Activated CD4-positive, alpha-beta memory T cell treated with anti-CD3 and anti-CD28 coated beads, Interleukin-2, amount 10 ng/mL, durations not matched to agents 7 days and 5 days (primary cell): ENCODE measurements at regions not wholly inside any gene's neighbourhood (a gene's known extent, or its start where the extent isn't known, plus 50 kb on each side); places are given as distances from the start of the nearest gene placed in this dataset.
"Not testable (repeated sequence)": the region's sequence is repeated elsewhere in the genome, so short reads cannot be mapped to it uniquely, and the experiment has no call there.

Source experiments
- CTCF ChIA-PET: fragments of 350-600 bp; sonication (Branson Sonifier 250); formaldehyde crosslinking; loops from one replicate; lab custom pipeline; 2021; ENCODE audit warnings: antibody characterized with exemption, inconsistent platforms; lab: Charles Lee
- POLR2A ChIA-PET: fragments of 350-600 bp; sonication (Branson Sonifier 250); formaldehyde crosslinking; loops from one replicate; lab custom pipeline; 2021; ENCODE audit warnings: antibody characterized with exemption; lab: Charles Lee
- DNase-seq: peaks from one replicate; pipeline ENCODE4 v3.0.0-alpha.2; 2020
- H3K27ac Mint-ChIP-seq: one replicate; pipeline ENCODE4 v1.8.0; 2021; ENCODE audit warnings: mild to moderate bottlenecking, mixed read lengths
- H3K27me3 Mint-ChIP-seq: one replicate; pipeline ENCODE4 v1.8.0; 2021; ENCODE audit warnings: mixed read lengths
- H3K36me3 Mint-ChIP-seq: one replicate; pipeline ENCODE4 v1.8.0; 2021; ENCODE audit warnings: low read depth, mixed read lengths
- H3K4me1 Mint-ChIP-seq: one replicate; pipeline ENCODE4 v1.8.0; 2021; ENCODE audit warnings: mixed read lengths
- H3K4me3 Mint-ChIP-seq: one replicate; pipeline ENCODE4 v1.8.0; 2021; ENCODE audit warnings: mild to moderate bottlenecking, mixed read lengths
- H3K9me3 Mint-ChIP-seq: one replicate; pipeline ENCODE4 v1.8.0; 2021; ENCODE audit warnings: mixed read lengths

DNA sequence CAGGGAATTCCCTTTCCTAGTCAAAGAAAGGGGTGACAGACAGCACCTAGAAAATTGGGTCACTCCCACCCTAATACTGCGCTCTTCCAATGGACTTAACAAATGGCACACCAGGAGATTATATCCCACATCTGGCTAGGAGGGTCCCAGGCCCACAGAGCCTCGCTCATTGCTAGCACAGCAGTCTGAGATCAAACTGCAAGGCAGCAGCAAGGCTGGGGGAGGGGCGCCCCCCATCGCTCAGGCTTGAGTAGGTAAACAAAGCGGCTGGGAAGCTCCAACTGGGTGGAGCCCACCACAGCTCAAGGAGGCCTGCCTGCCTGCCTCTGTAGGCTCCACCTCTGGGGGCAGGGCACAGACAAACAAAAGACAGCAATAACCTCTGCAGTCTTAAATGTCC is 1043.9 kb upstream of the GRIA3 start:
- POLR2A ChIA-PET, H3K36me3 Mint-ChIP-seq, H3K27ac Mint-ChIP-seq, CTCF ChIA-PET, H3K4me3 Mint-ChIP-seq, H3K4me1 Mint-ChIP-seq, H3K9me3 Mint-ChIP-seq, DNase-seq, H3K27me3 Mint-ChIP-seq: not testable (repeated sequence)

DNA sequence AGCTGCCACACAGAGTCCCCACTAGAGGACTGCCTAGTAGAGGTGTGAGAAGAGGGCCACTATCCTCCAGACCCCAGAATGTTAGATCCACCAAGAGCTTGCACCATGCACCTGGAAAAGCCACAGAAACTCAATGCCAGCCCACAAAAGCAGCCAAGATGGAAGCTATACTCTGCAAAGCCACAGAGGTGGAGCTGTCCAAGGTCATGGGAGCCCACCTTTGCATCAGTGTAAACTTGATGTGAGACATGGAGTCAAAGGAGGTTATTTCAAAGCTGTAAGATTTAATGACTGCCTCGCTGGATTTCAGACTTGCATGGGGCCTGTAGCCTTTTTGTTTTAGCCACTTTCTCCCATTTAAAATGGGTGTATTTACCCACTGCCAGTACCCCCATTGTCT is 1030.1 kb upstream of the GRIA3 start:
- POLR2A ChIA-PET, result no interaction called here
- CTCF ChIA-PET, result no interaction called here
- H3K4me3 Mint-ChIP-seq, result no peak overlapping the region
- H3K9me3 Mint-ChIP-seq, result peaks cover 2% of the 10 kb centered on the region
- DNase-seq, result no peak
- H3K27ac Mint-ChIP-seq, result no peak overlapping the region
- no peaks in the 10 kb centered on the region for H3K36me3 Mint-ChIP-seq
- H3K4me1 Mint-ChIP-seq, result no peaks in the 10 kb centered on the region
- no peaks in the 10 kb centered on the region for H3K27me3 Mint-ChIP-seq

DNA sequence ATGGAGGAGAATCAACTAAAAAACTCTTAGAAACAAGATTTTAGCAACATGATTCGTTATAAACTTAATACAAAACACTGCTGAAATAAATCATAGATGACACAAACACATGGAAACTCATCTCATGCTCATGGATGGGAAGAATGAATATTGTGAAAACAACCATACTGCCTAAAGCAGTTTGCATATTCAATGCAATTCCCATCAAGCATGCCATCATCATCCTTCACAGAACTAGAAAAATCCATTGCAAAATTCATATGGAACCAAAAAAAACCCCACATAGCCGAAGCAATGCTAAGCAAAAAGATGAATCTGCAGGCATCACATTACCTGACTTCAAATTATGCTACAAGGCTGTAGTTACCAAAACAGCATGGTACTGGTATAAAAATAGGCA is 1015.8 kb upstream of the GRIA3 start:
- Mint-ChIP-seq H3K4me3 (no peak overlapping the region), H3K27me3 (no peaks in the 10 kb centered on the region), H3K4me1 (no peaks in the 10 kb centered on the region), H3K36me3 (no peaks in the 10 kb centered on the region), H3K9me3 (no peaks in the 10 kb centered on the region), H3K27ac (no peak overlapping the region)
- DNase-seq, result no peak
- CTCF ChIA-PET, result no interaction called here
- POLR2A ChIA-PET, result no interaction called here

DNA sequence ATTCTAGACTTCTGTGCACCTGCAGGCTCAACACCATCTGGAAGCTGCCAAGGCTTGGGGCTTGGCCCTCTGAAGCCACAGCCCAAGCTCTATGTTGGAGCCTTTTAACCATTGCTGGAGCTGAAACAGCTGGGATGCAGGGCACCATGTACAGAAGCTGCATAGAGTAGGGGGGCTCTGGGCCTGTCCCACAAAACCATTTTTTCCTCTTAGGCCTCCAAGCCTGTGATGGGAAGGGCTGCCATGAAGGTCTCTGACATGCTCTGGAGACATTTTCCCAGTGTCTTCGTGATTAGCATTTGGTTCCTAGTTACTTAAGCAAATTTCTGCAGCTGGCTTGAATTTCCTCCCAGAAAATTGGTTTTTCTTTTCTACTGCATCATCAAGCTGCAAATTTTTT is 999.3 kb upstream of the GRIA3 start:
- ChIA-PET POLR2A (no interaction called here), CTCF (no interaction called here)
- Mint-ChIP-seq H3K4me3 (no peak overlapping the region), H3K9me3 (peaks cover 4% of the 10 kb centered on the region), H3K36me3 (no peaks in the 10 kb centered on the region), H3K27ac (no peak overlapping the region), H3K27me3 (no peaks in the 10 kb centered on the region), H3K4me1 (no peaks in the 10 kb centered on the region)
- no peak for DNase-seq

DNA sequence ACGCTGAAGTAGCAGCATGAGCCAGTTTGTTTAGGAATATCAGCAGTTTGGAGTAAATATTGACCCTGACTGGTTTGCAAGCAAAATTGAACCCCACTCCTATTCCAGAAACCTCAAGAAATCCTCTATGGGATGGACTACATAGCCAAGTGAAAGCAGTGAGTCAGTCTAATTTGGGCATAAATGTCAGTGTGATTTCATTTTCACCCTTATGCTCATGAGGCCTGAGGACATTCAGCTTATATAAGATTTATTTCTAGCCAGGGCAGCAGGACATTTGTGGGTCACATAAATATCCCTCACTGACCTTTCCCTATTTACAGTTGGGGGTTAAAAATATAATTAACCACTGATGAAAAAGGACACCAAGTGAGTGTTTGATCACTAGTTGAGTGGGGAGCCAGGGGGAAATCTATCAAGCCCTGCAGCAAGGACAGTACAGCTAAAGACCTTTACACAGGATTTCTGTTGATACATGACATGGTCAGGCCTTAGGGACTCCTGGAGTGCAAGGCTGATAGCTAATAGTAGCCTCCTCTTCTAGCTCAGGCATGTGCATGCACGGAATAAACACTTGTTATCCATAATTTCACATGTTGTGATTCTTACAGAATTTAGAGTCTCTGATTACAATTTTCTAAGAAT is 996.9 kb upstream of the GRIA3 start:
- no peak for DNase-seq
- no peak overlapping the region for H3K4me3 Mint-ChIP-seq
- no peaks in the 10 kb centered on the region for H3K4me1 Mint-ChIP-seq
- H3K27me3 Mint-ChIP-seq, result no peaks in the 10 kb centered on the region
- POLR2A ChIA-PET, result no interaction called here
- no peaks in the 10 kb centered on the region for H3K36me3 Mint-ChIP-seq
- no peak overlapping the region for H3K27ac Mint-ChIP-seq
- CTCF ChIA-PET, result no interaction called here
- H3K9me3 Mint-ChIP-seq, result peaks cover 4% of the 10 kb centered on the region

DNA sequence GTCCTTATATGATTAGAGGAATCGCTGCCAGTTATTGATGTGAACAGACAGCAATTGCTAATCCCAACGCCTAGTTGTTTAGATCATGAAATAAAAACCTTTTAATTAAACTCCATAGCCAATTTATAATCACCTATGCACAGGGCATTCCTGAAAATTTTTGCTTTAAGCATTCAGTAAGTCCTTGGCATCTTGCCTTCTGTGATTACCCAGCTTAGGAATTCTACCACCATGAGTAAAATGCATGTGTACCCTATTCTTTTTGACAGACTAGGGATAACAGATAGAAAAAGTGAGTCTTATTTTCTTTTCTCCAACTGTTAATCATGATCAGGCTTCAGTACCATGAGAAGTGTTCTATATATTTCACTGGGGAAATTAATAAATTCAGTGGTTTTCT is 995.3 kb upstream of the GRIA3 start:
- Mint-ChIP-seq H3K27ac (no peak overlapping the region), H3K4me3 (no peak overlapping the region), H3K27me3 (no peaks in the 10 kb centered on the region), H3K36me3 (no peaks in the 10 kb centered on the region), H3K4me1 (no peaks in the 10 kb centered on the region), H3K9me3 (peaks cover 2% of the 10 kb centered on the region)
- DNase-seq, result no peak
- ChIA-PET POLR2A (no interaction called here), CTCF (no interaction called here)

DNA sequence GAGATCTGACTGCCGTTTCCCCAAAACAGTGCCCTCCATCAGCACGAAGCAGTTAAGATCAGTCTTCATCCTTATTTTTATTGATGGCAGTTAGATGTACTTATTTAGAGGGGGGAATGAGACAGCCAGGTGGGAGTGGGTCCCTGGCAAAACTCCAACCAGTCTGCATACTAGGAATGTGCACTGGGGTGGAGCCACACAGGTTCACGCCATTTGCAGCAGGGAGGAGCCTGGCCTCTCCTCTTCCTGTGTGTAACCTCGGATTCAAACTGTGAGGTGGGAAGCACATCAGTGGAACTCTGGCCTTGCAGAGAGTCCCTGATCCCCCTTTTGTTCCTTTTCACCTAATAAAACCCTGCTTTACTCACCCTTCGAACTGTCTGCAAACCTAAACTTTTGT is 987.7 kb upstream of the GRIA3 start:
- H3K27ac Mint-ChIP-seq, result no peak overlapping the region
- no peak overlapping the region for H3K4me3 Mint-ChIP-seq
- no peaks in the 10 kb centered on the region for H3K4me1 Mint-ChIP-seq
- ChIA-PET CTCF (no interaction called here), POLR2A (no interaction called here)
- no peaks in the 10 kb centered on the region for H3K9me3 Mint-ChIP-seq
- no peaks in the 10 kb centered on the region for H3K36me3 Mint-ChIP-seq
- DNase-seq, result no peak
- no peaks in the 10 kb centered on the region for H3K27me3 Mint-ChIP-seq

DNA sequence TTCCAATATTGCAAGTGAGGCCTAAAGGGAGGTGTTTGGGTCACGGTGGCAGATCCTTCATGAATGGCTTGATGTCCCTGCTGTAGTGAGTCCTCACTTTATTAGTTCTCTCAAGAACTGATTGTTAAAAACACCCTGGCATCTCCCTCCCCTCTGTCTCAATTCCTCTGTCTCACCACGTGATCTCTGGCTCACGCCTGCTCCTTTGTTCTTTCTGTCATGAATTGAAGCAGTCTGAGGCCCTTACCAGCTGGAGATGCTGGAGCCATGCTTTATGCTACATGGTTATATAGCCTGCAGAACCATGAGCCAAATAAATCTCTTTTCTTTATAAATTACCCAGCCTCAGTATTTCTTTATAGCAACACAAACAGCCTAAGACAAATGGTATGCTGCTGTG is 980.7 kb upstream of the GRIA3 start:
- no peak for DNase-seq
- ChIA-PET CTCF (no interaction called here), POLR2A (no interaction called here)
- no peaks in the 10 kb centered on the region for H3K36me3 Mint-ChIP-seq
- H3K27me3 Mint-ChIP-seq, result no peaks in the 10 kb centered on the region
- no peaks in the 10 kb centered on the region for H3K9me3 Mint-ChIP-seq
- H3K4me1 Mint-ChIP-seq, result no peaks in the 10 kb centered on the region
- H3K4me3 Mint-ChIP-seq, result no peak overlapping the region
- H3K27ac Mint-ChIP-seq, result no peak overlapping the region

DNA sequence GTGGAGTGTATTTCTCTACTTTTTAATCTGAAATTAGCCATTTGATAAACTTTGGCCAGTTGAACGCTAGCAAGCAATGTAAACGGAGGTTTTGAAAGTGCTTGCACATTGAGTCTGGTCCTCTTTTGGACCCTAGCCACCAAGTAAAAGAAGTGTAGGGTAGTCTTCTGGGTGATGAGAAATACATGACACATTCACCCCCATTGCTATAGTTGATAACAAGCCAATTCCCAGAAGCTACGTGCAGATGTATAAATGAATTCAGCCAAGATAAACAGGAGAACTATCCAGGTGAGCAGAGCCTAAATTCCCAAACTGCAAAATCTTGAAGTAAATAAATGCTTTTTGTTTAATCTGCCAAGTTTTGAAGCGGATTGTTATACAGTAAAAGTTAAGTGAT is 965.4 kb upstream of the GRIA3 start:
- no peak overlapping the region for H3K27ac Mint-ChIP-seq
- ChIA-PET CTCF (no interaction called here), POLR2A (no interaction called here)
- peaks cover 4% of the 10 kb centered on the region for H3K27me3 Mint-ChIP-seq
- H3K9me3 Mint-ChIP-seq, result no peaks in the 10 kb centered on the region
- DNase-seq, result no peak
- no peaks in the 10 kb centered on the region for H3K4me1 Mint-ChIP-seq
- H3K4me3 Mint-ChIP-seq, result no peak overlapping the region
- H3K36me3 Mint-ChIP-seq, result no peaks in the 10 kb centered on the region

DNA sequence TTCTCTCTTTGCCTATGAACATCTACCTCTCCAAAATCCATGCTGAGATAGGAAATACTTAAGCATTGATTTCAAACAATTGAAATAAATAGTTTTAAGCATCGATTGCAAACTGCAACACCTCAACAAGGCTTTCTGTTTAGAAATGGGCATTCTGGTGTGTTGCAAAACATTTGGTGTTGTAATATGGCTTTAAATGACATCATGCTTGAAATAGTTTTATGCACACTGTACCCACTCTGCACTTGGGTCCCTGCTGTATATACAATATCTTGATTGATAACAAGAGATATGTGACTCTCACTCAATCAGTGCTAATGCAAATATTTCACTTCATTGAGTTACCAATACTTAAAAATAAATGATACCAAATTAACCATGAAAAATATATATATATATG is 964.9 kb upstream of the GRIA3 start:
- no peaks in the 10 kb centered on the region for H3K36me3 Mint-ChIP-seq
- ChIA-PET CTCF (no interaction called here), POLR2A (no interaction called here)
- H3K27ac Mint-ChIP-seq, result no peak overlapping the region
- no peak for DNase-seq
- H3K4me3 Mint-ChIP-seq, result no peak overlapping the region
- no peaks in the 10 kb centered on the region for H3K4me1 Mint-ChIP-seq
- H3K27me3 Mint-ChIP-seq, result peaks cover 4% of the 10 kb centered on the region
- no peaks in the 10 kb centered on the region for H3K9me3 Mint-ChIP-seq

DNA sequence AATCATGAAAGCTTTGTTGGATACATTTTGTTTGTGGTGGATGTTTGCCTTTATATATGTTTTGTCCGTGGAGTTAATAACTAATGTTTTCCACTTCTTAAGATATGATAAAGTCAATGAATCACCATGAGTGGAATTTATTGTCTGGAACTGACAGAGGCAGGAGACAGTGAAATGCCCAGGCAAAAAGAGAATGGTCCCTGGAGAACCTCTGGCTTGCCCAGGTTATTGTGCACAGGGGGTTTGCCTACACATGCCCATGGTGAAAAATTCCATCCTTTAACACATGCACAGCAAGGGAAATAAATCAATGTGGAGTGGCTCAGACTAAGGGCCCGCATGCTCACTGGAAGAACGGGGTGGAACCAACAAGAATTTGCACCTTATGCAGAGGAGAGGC is 964.3 kb upstream of the GRIA3 start:
- H3K27me3 Mint-ChIP-seq, result peaks cover 4% of the 10 kb centered on the region
- no peak for DNase-seq
- no peaks in the 10 kb centered on the region for H3K36me3 Mint-ChIP-seq
- H3K27ac Mint-ChIP-seq, result no peak overlapping the region
- no peaks in the 10 kb centered on the region for H3K4me1 Mint-ChIP-seq
- H3K9me3 Mint-ChIP-seq, result no peaks in the 10 kb centered on the region
- ChIA-PET POLR2A (no interaction called here), CTCF (no interaction called here)
- no peak overlapping the region for H3K4me3 Mint-ChIP-seq

DNA sequence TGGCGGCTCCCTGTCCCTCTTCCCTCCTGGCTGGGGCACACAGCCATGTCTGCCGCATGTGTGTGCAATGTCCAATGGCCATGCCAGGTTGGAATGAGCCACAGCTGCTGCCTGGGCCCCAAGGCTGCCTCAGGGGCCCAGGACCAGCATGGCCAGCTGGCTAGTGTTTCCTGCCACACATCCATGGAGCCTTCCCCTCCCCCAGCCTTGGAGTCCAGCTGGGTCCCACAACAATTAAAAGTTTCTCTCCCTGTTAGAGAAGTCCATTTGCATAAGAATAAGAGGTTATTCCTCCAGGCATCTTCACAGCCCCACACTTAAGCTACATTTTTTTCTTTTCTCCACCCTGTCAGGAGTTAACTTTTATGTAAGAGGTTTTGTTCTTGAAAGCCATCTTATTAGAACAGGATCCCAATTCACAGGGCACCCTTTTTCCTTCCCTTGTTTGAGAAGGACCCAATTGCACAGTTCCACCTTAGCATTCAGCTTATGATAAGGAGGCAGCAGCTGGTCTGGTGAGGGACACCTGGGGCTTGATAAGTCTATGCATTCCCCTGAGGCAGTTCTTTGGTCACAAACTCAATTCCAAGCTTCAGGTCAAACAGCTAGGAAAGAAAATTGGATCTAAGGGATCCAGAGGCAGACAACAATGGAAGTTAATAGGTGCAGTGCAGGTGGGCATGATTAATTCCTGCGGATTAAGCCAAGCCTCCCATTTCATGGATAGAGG is 963.3 kb upstream of the GRIA3 start:
- POLR2A ChIA-PET, result no interaction called here
- no peaks in the 10 kb centered on the region for H3K4me1 Mint-ChIP-seq
- H3K9me3 Mint-ChIP-seq, result peaks cover 2% of the 10 kb centered on the region
- no peak for DNase-seq
- no peak overlapping the region for H3K27ac Mint-ChIP-seq
- peaks cover 4% of the 10 kb centered on the region for H3K27me3 Mint-ChIP-seq
- CTCF ChIA-PET, result no interaction called here
- H3K36me3 Mint-ChIP-seq, result no peaks in the 10 kb centered on the region
- H3K4me3 Mint-ChIP-seq, result no peak overlapping the region

DNA sequence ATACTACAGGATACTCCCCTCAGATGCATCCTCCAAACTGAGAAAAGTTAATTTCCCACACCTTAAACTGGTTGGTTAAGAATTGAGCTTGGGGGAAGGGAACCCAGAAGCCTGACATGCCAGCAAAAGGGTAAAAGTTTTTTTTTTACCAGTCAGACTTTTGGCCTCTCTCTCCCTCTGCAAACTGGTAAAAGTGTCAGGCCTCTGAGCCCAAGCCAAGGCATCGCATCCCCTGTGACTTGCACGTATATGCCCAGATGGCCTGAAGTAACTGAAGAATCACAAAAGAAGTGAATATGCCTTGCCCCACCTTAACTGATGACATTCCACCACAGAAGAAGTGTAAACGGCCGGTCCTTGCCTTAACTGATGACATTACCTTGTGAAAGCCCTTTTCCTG is 962.3 kb upstream of the GRIA3 start:
- H3K4me3 Mint-ChIP-seq, H3K27ac Mint-ChIP-seq, H3K4me1 Mint-ChIP-seq, CTCF ChIA-PET, DNase-seq, H3K27me3 Mint-ChIP-seq, H3K9me3 Mint-ChIP-seq, H3K36me3 Mint-ChIP-seq, POLR2A ChIA-PET: not testable (repeated sequence)

DNA sequence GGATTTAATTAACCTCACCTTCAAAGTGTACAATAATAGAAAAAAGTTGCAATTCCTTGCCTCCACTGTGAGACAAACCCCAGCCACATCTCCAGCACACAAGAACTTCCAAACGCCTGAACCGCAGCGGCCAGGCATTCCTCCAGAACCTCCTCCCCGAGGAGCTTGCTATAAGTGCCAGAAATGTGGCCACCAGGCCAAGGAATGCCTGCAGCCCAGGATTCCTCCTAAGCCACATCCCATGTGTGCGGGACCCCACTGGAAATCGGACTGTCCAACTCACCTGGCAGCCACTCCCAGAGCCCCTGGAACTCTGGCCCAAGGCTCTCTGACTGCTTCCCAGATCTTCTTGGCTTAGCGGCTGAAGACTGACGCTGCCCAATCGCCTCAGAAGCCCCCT is 959.9 kb upstream of the GRIA3 start:
- H3K4me1 Mint-ChIP-seq, H3K4me3 Mint-ChIP-seq, DNase-seq, CTCF ChIA-PET, H3K27ac Mint-ChIP-seq, H3K9me3 Mint-ChIP-seq, POLR2A ChIA-PET, H3K27me3 Mint-ChIP-seq, H3K36me3 Mint-ChIP-seq: not testable (repeated sequence)
